ENCODE measurements at regions not wholly inside any gene's neighbourhood (a gene's known extent, or its start where the extent isn't known, plus 50 kb on each side); places are given as distances from the start of the nearest gene placed in this dataset.
"Not testable (repeated sequence)": the region's sequence is repeated elsewhere in the genome, so short reads cannot be mapped to it uniquely, and the experiment has no call there.

- Histone ChIP-seq H3K4me2 (no peak overlapping the region), H3K4me3 (ENCODE audit: low read depth in 2 of 2, low read length in 1 of 2) (no peak overlapping the region), H3K27ac (ENCODE audit: low read depth in 2 of 2, low read length in 1 of 2) (no peak overlapping the region), H3K27me3 (ENCODE audit: insufficient read depth) (no peaks in the 10 kb centered on the region), H3K79me2 (ENCODE audit: insufficient read depth) (no peaks in the 10 kb centered on the region), H3F3A (replicated peaks; ENCODE audit: insufficient read depth) (no peaks in the 10 kb centered on the region), H2AFZ (ENCODE audit: low read depth) (no peak overlapping the region), H3K9me3 (no peaks in the 10 kb centered on the region), H4K20me1 (ENCODE audit: insufficient read depth) (no peaks in the 10 kb centered on the region), H3K4me1 (ENCODE audit: control insufficient read depth in 1 of 2, insufficient read depth in 2 of 2, low read depth in 1 of 2, low read length in 1 of 2) (no peaks in the 10 kb centered on the region; a peak in 1 of 4 replicates), H3K9me2 (no peaks in the 10 kb centered on the region), H3K9ac (no peak overlapping the region), H3K36me3 (replicated peaks in 1 of 2; ENCODE audit: control insufficient read depth in 1 of 2, insufficient read depth in 2 of 2, low read length in 1 of 2) (no peaks in the 10 kb centered on the region)
- DNase-seq = no peak
- WGBS (ENCODE audit: low lambda C conversion rate) = 84% methylated on average over 5 of the region's 5 CpGs
- TF ChIP-seq TCF12 (IDR thresholded peaks at IDR 0.05) (peak; percentile 48), FOSL2 (IDR thresholded peaks at IDR 0.05; ENCODE audit: borderline replicate concordance, low read depth) (peak; percentile 44; the same call in 1 of the 2 replicates), TEAD4 (IDR thresholded peaks at IDR 0.05; ENCODE audit: borderline replicate concordance, insufficient read depth) (no peak), PBX3 (IDR thresholded peaks at IDR 0.05) (peak; percentile 63), JUND (IDR thresholded peaks at IDR 0.05) (peak; percentile 47), MAX (IDR thresholded peaks at IDR 0.05; ENCODE audit: low read depth) (no peak), RCOR1 (IDR thresholded peaks at IDR 0.05; ENCODE audit: low read length) (no peak)
- ChIA-PET POLR2A (no interaction called here), CTCF (no interaction called here)
Observed at GRCh38 chr2:180823546-180824141, 156.8 kb upstream of the UBE2E3 start.

- Histone ChIP-seq H3K4me1 (ENCODE audit: control insufficient read depth in 1 of 2, insufficient read depth in 2 of 2, low read depth in 1 of 2, low read length in 1 of 2) (no peaks in the 10 kb centered on the region; a peak in 1 of 4 replicates), H2AFZ (ENCODE audit: low read depth) (no peak overlapping the region), H4K20me1 (ENCODE audit: insufficient read depth) (no peaks in the 10 kb centered on the region), H3K4me2 (no peak overlapping the region), H3K79me2 (ENCODE audit: insufficient read depth) (no peaks in the 10 kb centered on the region), H3K36me3 (replicated peaks in 1 of 2; ENCODE audit: control insufficient read depth in 1 of 2, insufficient read depth in 2 of 2, low read length in 1 of 2) (no peaks in the 10 kb centered on the region), H3K27ac (ENCODE audit: low read depth in 2 of 2, low read length in 1 of 2) (no peak overlapping the region), H3K9me3 (no peaks in the 10 kb centered on the region), H3K27me3 (ENCODE audit: insufficient read depth) (no peaks in the 10 kb centered on the region), H3K9ac (no peak overlapping the region), H3K4me3 (ENCODE audit: low read depth in 2 of 2, low read length in 1 of 2) (no peak overlapping the region), H3K9me2 (no peaks in the 10 kb centered on the region), H3F3A (replicated peaks; ENCODE audit: insufficient read depth) (no peaks in the 10 kb centered on the region)
- TF ChIP-seq PBX3 (IDR thresholded peaks at IDR 0.05) (no peak), TCF12 (IDR thresholded peaks at IDR 0.05) (no peak), RAD21 (IDR thresholded peaks at IDR 0.05; ENCODE audit: low read length) (no peak), IRF3 (IDR thresholded peaks at IDR 0.05; ENCODE audit: low read depth, low read length) (no peak)
- POLR2A ChIA-PET = no interaction called here
- 71% methylated on average over 2 of the region's 2 CpGs for WGBS (ENCODE audit: low lambda C conversion rate)
- no peak for DNase-seq
- CTCF ChIA-PET = no interaction called here
Observed at GRCh38 chr2:180819106-180819505, 161.3 kb upstream of the UBE2E3 start.

- H3K4me2 ChIP-seq; H3K36me3 ChIP-seq (replicated peaks in 1 of 2; ENCODE audit: control insufficient read depth in 1 of 2, insufficient read depth in 2 of 2, low read length in 1 of 2); H3K9ac ChIP-seq; POLR2A ChIA-PET; H3F3A ChIP-seq (replicated peaks; ENCODE audit: insufficient read depth); DNase-seq; H2AFZ ChIP-seq (ENCODE audit: low read depth); H3K79me2 ChIP-seq (ENCODE audit: insufficient read depth); H3K4me1 ChIP-seq (ENCODE audit: control insufficient read depth in 1 of 2, insufficient read depth in 2 of 2, low read depth in 1 of 2, low read length in 1 of 2); CTCF ChIA-PET; H4K20me1 ChIP-seq (ENCODE audit: insufficient read depth); H3K9me2 ChIP-seq; H3K4me3 ChIP-seq (ENCODE audit: low read depth in 2 of 2, low read length in 1 of 2); H3K27ac ChIP-seq (ENCODE audit: low read depth in 2 of 2, low read length in 1 of 2); H3K9me3 ChIP-seq; H3K27me3 ChIP-seq (ENCODE audit: insufficient read depth): not testable (repeated sequence)
- WGBS (ENCODE audit: low lambda C conversion rate) = 96% methylated on average over 11 of the region's 11 CpGs
Observed at GRCh38 chr2:180818700-180819099, 161.7 kb upstream of the UBE2E3 start.

Measured in SK-N-SH (cell line).